GM21737 (cell line): ENCODE measurements at regions not wholly inside any gene's neighbourhood (a gene's known extent, or its start where the extent isn't known, plus 50 kb on each side); places are given as distances from the start of the nearest gene placed in this dataset.
"Not testable (repeated sequence)": the region's sequence is repeated elsewhere in the genome, so short reads cannot be mapped to it uniquely, and the experiment has no call there.

Experiments used
- ATAC-seq: cut with Tn5 transposase; IDR thresholded peaks from one replicate; pipeline ENCODE4 v1.9.1; 2021; ENCODE audit warnings: mild to moderate bottlenecking, moderate library complexity; ENCODE audit not compliant: unreplicated experiment

- no peak for ATAC-seq
Observed at GRCh38 chr1:70490153-70490552, 79.1 kb downstream of the CTH start.

- ATAC-seq, result no peak
Observed at GRCh38 chr1:70495370-70495769, 84.3 kb downstream of the CTH start.

- ATAC-seq, result no peak
Observed at GRCh38 chr1:70496181-70496580, 85.1 kb downstream of the CTH start.

- no peak for ATAC-seq
Observed at GRCh38 chr1:70497152-70497551, 86.1 kb downstream of the CTH start.

GRCh38 chr1:70498666-70499065, 87.6 kb downstream of the CTH start:
- no peak for ATAC-seq

- no peak for ATAC-seq
Observed at GRCh38 chr1:70499695-70500094, 88.6 kb downstream of the CTH start.

- ATAC-seq, result no peak
Observed at GRCh38 chr1:70503358-70503757, 92.3 kb downstream of the CTH start.

- peak; percentile 91 for ATAC-seq
Observed at GRCh38 chr1:70504176-70504820, 93.2 kb downstream of the CTH start.

- ATAC-seq, result peak; percentile 19
Observed at GRCh38 chr1:70504821-70505193, 93.7 kb downstream of the CTH start.

GRCh38 chr1:70507991-70508390, 96.9 kb downstream of the CTH start:
- not testable (repeated sequence) for ATAC-seq

GRCh38 chr1:70509996-70510876, 99.2 kb downstream of the CTH start:
- peak; percentile 90 for ATAC-seq

- ATAC-seq, result no peak
Observed at GRCh38 chr1:70517444-70517843, 106.4 kb downstream of the CTH start.

- no peak for ATAC-seq
Observed at GRCh38 chr1:70518106-70518505, 107.0 kb downstream of the CTH start.

GRCh38 chr1:70528590-70529333, 117.7 kb downstream of the CTH start:
- no peak for ATAC-seq

GRCh38 chr1:70536708-70537366, 125.8 kb downstream of the CTH start:
- ATAC-seq, result no peak

GRCh38 chr1:70537788-70538187, 126.7 kb downstream of the CTH start:
- no peak for ATAC-seq

GRCh38 chr1:70542030-70542429, 131.0 kb downstream of the CTH start:
- no peak for ATAC-seq

GRCh38 chr1:70542856-70543255, 131.8 kb downstream of the CTH start:
- no peak for ATAC-seq

GRCh38 chr1:70546726-70547125, 135.7 kb downstream of the CTH start:
- no peak for ATAC-seq

- no peak for ATAC-seq
Observed at GRCh38 chr1:70552662-70553566, 141.8 kb downstream of the CTH start.
